GM21526 (cell line): ENCODE measurements at regions not wholly inside any gene's neighbourhood (a gene's known extent, or its start where the extent isn't known, plus 50 kb on each side); places are given as distances from the start of the nearest gene placed in this dataset.

Experiments used
- ATAC-seq: cut with Tn5 transposase; IDR thresholded peaks from one replicate; pipeline ENCODE4 v1.9.1; 2021; ENCODE audit warnings: moderate library complexity; ENCODE audit not compliant: unreplicated experiment, low FRiP score

DNA sequence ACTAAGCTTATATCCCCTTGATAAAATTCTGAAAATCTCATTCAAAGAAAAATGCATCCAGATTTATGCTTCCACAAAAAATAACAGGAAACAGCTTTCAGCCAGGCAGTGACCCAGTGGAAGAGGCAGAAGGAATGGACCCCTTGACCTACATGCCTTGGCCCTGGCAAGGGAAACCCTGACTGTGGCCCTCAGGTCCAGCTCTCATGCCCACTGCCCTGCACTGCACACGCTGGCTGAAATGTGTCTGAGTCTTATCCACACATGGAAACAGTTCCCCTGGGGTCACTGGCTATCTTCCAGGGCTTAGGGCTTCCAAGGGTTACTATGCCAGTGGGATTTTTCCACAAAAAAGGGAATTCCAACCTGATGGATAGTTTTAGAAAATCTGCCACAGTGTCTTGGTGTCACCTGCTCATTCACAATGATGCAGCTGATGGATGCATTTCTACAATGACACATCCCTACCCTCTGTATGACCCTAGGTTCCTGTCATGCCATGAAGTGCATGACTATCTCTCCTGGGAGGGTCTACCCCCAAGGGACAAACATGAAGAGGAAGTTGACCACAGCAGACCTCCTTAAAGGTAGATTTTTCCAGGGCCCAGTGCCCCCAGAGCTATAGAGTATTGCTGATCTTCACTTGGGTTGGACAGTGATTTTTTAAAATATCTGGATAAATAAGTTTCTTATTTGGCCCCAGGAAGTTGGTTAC is 121.9 kb upstream of the CD93 start:
- no peak for ATAC-seq

GRCh38 chr20:23206995-23207394 is 120.9 kb upstream of the CD93 start:
- ATAC-seq: no peak

GRCh38 chr20:23206061-23206460 is 119.9 kb upstream of the CD93 start:
- no peak for ATAC-seq

DNA sequence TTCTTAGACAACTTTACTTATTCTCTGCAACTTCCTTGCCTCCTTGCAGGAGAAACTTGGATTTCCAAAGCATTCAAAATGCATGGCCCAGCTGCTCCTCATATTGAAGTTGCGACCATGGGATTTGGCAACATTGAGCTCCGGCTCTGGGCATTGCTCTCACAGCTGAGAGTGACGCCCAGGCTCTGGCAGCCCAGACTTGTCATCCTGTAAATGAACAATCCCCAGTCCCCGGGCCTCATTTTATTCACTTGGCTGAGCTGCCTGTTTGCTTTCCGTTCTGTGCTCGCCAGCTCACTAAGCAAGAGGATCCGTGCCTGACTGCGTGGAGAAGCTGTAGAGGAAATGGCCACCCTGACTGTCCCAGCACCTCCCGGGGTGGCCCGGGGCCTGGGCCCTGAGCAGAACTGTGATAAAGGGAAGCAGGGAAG is 119.5 kb upstream of the CD93 start:
- no peak for ATAC-seq

DNA sequence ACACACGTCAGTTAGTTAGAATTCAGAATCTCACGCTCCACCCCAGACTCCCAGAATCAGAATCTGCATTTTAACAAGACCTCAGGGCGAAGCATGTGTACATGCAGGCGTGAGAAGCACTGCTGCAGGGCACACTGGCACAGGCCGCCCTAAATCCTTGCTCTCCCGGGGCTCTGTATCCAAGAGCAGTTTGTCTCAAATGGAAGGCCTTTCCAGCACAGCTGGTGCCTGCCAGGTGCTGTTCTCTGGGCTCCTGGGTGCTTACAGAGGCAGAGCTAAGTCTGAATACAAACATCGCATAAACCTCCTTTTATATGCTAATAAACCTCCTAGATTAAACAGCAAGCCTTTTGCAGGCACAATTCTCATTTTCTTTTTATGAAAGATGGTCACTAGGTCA is 119.1 kb upstream of the CD93 start:
- ATAC-seq: no peak

- no peak for ATAC-seq
Observed at GRCh38 chr20:23203951-23204730, 118.0 kb upstream of the CD93 start.

DNA sequence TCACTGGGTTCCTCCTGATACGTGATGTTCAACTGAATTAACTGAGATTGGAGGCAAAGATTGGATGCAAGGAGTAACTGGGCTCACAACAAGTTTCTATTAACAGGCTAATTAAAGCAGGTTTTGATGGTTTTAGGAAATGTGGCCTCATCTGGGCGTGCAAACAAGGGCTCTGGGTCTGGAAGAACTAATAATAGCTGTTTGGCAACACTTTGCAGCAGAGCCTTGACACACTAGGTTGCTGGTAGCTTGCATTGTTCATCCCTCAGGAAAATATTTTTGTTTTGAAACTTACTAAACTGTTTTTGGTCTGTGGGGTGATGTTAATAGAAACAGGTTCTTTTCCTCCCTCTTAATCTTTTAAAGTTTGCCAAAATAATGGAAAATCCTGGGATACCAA is 117.2 kb upstream of the CD93 start:
- ATAC-seq: no peak

GRCh38 chr20:23201658-23202057 is 115.5 kb upstream of the CD93 start:
- no peak for ATAC-seq

DNA sequence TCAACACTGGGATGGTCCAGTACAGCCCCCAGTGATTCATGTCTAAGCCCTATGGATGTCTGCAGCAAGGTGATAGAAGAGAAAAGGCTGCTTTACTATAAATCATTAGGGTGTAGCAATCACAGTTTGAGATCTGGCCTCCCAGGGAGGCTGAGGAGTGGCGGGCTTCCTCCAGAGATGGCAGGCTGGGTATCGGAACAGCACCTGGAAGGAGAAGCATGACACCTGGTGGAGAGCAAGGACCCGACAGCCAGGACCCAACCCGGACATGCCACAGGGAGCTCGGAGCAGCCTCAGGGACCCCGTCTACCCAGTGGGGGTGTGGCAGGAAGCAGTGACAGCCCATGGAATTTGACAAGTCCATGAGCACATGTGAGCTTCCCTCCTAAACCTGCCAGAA is 114.8 kb upstream of the CD93 start:
- ATAC-seq: no peak

GRCh38 chr20:23200413-23200812 is 114.3 kb upstream of the CD93 start:
- ATAC-seq: no peak

- no peak for ATAC-seq
Observed at GRCh38 chr20:23199356-23199755, 113.2 kb upstream of the CD93 start.

DNA sequence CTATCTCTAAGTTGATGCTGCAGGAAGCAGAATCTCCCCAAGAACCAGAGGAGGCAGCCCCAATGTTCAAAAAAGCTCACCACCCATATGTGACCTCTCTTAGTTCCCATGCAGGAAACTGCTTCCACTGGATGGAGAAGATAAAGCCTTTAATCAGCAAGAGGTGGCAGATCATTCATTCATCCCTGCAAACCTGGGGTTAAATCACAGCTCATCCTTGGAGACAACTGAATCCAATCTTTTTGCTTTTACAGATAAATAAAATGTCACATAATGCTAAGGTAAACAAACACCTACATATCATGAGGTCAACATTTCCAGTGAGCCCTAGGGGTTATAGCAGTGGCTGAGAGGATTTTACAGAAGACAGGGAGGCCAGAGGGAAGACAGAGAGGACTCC is 112.7 kb upstream of the CD93 start:
- ATAC-seq: no peak

- ATAC-seq: no peak
Observed at GRCh38 chr20:23197836-23198235, 111.7 kb upstream of the CD93 start.

- ATAC-seq: no peak
Observed at GRCh38 chr20:23195636-23196035, 109.5 kb upstream of the CD93 start.

- ATAC-seq: no peak
Observed at GRCh38 chr20:23193801-23194384, 107.8 kb upstream of the CD93 start.

GRCh38 chr20:23192469-23192868 is 106.3 kb upstream of the CD93 start:
- no peak for ATAC-seq

DNA sequence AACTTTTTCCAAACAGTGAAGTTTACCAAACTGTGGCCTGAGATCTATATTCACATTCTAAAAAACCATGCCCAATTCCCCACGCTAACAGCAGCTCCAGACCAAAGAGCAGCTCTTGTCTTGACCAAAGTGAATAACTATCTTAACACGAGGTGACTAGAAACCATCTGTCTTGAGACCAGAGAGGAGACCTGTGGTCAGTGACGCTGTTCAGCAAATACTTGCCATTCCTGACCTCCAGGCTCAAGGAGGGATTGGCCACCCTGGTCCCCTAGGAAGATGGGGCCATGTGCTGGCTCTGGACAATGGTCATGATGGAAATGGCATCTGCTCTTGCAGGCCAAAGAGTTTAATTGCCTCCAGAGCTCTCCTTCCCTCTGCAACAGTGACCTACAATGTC is 104.4 kb upstream of the CD93 start:
- ATAC-seq: no peak

DNA sequence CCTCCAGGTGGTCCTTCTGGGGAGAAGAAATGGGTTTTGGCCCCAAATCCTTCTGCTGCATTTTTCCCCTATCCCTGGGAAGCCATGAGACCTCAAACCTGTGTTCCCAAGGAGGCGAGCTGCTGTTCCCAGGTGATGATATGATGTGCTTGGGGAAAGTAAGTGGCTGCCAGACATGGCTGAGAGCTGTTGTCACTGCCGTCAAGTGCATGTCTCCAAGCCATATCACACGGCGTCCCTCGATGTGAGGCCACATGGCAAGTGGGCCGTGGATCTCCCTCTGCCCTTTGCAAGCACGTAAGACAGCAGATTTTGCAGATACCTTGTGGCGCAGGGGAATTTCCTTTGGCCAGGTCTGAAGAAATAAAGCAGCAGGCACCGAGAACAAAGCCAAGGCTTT is 103.7 kb upstream of the CD93 start:
- ATAC-seq: no peak

GRCh38 chr20:23189341-23189740 is 103.2 kb upstream of the CD93 start:
- ATAC-seq: no peak

- no peak for ATAC-seq
Observed at GRCh38 chr20:23188377-23189169, 102.4 kb upstream of the CD93 start.

DNA sequence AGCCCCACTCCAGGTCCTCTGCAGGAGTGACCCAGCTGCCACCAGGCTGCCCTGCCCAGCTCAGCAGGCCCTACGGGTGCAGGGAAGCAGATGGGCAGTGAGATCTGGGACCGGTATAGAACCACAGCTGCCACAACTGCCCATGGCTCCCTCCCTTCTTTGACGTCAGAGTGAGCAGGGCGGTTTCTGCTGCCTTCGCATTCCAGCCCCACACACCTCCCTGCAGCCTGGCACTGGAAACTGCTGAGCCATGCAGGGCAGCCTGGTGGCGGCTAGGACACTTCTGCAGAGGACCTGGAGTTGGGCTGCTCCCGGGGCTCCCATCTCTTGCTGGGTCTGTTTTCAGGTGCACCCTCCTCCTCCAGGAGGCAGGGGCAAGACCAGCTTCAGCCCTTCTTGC is 101.6 kb upstream of the CD93 start:
- no peak for ATAC-seq
